GM23248 (cell line): ENCODE measurements at regions not wholly inside any gene's neighbourhood (a gene's known extent, or its start where the extent isn't known, plus 50 kb on each side); places are given as distances from the start of the nearest gene placed in this dataset.

ENCODE experiments used
- EZH2 ChIP-seq: fragments of 200-600 bp; sonication (generic); IDR thresholded peaks from 2 replicates; pipeline ENCODE4 v1.6.1; 2018; ENCODE audit warnings: antibody characterized with exemption, mild to moderate bottlenecking; ENCODE audit not compliant: insufficient read depth, poor library complexity, severe bottlenecking
- EZH2phosphoT487 ChIP-seq: fragments of 200-600 bp; sonication (generic); IDR thresholded peaks from 2 replicates; pipeline ENCODE4 v1.6.1; 2018; ENCODE audit warnings: antibody characterized with exemption, moderate library complexity, mild to moderate bottlenecking, low read depth; ENCODE audit not compliant: insufficient read depth

DNA sequence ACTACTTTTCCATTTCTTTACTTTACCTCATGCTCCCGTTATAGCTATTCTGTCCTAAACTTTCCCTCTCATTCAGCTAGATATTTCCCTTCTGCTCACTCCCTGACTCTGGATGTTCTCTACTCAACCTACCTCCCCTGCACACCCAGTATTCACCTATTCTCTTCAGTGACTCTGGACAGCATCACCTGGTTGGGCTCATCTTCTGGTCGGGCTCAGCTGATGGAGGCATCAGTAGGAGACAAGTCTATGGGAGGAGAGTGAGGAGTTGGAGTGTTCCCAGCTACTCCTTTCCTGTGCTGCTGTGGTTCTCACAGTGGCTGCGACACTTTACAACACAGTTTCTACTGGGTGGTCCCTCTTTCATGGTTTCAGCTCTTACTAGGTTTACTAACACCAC is 493.9 kb downstream of the DMAC1 start:
- TF ChIP-seq EZH2 (no peak), EZH2phosphoT487 (no peak)
